ENCODE measurements at regions not wholly inside any gene's neighbourhood (a gene's known extent, or its start where the extent isn't known, plus 50 kb on each side); places are given as distances from the start of the nearest gene placed in this dataset.
"Not testable (repeated sequence)": the region's sequence is repeated elsewhere in the genome, so short reads cannot be mapped to it uniquely, and the experiment has no call there.

DNA sequence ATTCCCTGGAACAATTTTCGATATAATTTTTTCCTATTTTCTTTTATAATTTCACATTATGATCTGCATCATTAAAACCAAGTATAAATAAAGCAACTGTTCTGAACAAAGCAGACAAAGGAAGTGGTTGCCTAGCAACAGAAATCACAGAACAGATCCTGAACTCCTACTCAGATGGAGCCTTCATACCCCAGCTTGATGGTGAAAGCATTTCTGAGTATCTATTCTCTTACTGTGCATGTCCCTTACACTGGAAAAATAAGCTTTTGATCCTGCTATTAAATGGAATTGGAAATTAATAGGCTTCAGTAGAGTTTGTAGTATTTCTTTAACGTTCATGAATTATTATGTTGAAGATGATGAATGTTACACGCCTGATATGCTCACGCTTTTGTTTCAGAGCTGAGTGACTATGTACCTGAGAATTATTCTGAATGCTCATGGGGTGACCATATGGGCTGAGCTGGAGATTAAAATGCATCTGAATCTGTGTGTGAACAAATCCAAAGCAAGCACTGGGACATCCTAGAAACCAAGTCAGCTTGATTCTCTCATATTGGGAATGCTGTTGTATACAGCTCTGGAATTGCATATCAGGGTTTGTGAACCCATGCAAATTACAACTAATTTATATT, 254.0 kb downstream of the KCNJ3 start:
- H3K4me3 ChIP-seq (replicated peaks in 1 of 2; ENCODE audit: low read depth in 2 of 2, low read length in 2 of 2), result no peak overlapping the region
- TF ChIP-seq, protein P1, sequence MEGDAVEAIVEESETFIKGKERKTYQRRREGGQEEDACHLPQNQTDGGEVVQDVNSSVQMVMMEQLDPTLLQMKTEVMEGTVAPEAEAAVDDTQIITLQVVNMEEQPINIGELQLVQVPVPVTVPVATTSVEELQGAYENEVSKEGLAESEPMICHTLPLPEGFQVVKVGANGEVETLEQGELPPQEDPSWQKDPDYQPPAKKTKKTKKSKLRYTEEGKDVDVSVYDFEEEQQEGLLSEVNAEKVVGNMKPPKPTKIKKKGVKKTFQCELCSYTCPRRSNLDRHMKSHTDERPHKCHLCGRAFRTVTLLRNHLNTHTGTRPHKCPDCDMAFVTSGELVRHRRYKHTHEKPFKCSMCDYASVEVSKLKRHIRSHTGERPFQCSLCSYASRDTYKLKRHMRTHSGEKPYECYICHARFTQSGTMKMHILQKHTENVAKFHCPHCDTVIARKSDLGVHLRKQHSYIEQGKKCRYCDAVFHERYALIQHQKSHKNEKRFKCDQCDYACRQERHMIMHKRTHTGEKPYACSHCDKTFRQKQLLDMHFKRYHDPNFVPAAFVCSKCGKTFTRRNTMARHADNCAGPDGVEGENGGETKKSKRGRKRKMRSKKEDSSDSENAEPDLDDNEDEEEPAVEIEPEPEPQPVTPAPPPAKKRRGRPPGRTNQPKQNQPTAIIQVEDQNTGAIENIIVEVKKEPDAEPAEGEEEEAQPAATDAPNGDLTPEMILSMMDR (IDR thresholded peaks at IDR 0.05; ENCODE audit: low read depth, low read length), result no peak
- DNase-seq (ENCODE audit: low read depth in 2 of 2), result no peak

DNA sequence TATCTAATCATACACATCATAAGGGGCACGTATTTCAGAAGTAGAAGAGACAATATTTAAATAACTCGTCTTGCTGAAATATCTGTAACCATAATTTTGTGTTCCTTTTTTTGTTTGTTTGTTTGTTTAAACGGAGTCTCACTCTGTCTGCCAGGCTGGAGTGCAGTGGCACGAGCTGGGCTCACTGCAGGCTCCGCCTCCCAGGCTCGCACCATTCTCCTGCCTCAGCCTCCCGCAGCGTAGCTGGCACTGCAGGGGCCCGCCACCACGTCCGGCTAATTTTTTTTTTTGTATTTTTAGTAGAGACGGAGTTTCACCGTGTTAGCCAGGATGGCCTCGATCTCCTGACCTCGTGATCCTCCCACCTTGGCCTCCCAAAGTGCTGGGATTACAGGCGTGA, 248.9 kb downstream of the KCNJ3 start:
- DNase-seq (ENCODE audit: low read depth in 2 of 2), result not testable (repeated sequence)

DNA sequence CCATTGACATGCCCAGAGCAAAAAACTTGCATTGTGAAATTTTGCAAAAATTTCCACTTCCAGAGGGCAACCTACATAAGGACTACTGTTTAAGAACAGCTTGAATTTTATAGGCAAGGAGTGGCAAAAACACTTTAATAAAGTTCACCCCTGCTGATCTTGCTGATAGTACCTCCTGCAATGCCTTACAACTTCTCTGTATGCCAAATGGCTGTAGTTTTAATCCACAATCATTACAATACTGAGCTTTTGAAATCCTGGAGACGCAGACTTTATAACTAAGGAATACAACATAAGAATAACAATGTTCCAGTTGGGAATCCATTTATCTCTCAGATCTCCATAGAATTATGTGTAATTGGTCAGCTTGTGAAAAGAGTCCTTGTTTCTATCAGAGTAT, 247.5 kb downstream of the KCNJ3 start:
- no peak overlapping the region for H3K4me3 ChIP-seq (replicated peaks in 1 of 2; ENCODE audit: low read depth in 2 of 2, low read length in 2 of 2)
- TF ChIP-seq, protein P1 (IDR thresholded peaks at IDR 0.05; ENCODE audit: low read depth, low read length), result no peak
- no peak for DNase-seq (ENCODE audit: low read depth in 2 of 2)

More for the DNA sequence above, 248.9 kb downstream of the KCNJ3 start:
- H3K4me3 ChIP-seq (replicated peaks in 1 of 2; ENCODE audit: low read depth in 2 of 2, low read length in 2 of 2), result not testable (repeated sequence)

DNA sequence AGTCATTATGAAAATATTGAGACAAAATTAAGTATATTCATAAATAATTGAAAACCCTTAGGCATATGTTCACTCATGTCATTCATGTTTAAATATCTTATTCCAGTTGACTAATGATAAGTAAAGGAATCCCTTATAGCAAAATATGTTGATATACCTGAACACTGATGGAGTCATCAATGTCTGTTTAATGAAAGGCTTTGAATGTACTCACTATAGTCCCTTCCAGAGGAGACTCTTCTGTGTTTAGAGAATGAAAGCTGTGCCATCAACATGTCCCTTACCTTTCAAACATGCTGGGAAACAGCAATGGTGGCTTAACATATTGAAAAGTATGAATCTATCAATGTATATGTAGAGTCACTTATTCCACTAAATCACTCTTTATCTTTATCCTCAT, 242.9 kb downstream of the KCNJ3 start:
- TF ChIP-seq, protein P1 (IDR thresholded peaks at IDR 0.05; ENCODE audit: low read depth, low read length), result no peak
- DNase-seq (ENCODE audit: low read depth in 2 of 2), result no peak

DNA sequence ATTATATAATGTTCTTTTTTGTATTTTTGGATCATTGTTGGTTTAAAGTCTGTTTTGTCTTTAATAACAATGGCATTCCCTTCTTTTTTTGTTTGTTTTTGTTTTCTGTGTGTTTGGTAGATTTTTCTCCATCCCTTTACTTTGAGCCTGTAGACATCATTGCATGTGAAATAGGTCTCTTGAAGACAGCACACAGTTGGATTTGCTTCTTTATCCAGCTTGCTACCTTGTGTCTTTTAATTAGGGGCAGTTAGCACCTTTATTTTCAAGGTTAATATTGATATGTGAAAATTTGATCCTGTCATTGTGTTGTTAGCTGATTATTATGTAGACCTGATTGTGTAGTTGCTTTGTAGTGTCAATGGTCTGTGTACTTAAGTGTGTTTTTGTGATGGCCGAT, 235.7 kb downstream of the KCNJ3 start:
- no peak for DNase-seq (ENCODE audit: low read depth in 2 of 2)
- TF ChIP-seq, protein P1 (IDR thresholded peaks at IDR 0.05; ENCODE audit: low read depth, low read length), result no peak

More for the DNA sequence above, 242.9 kb downstream of the KCNJ3 start:
- H3K4me3 ChIP-seq (replicated peaks in 1 of 2; ENCODE audit: low read depth in 2 of 2, low read length in 2 of 2), result no peak overlapping the region

DNA sequence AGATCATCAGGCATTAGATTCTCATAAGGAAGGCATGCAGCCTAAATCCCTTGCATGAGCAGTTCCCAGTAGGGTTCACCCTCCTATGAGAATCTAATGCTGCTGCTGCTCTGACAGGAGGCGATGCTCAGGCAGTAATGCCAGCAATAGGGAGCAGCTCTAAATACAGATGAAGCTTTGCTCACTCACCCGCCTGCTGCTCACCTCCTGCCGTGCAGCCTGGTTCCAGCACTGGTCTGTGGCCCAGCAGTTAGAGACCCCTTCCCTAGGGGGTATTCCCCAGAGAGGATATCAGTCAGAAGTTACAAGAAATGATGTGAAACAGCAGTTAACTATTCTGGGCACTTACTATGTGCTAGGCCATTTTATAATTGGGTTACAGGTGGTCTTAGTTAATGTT, 226.0 kb downstream of the KCNJ3 start:
- DNase-seq (ENCODE audit: low read depth in 2 of 2), result no peak
- no peak overlapping the region for H3K4me3 ChIP-seq (replicated peaks in 1 of 2; ENCODE audit: low read depth in 2 of 2, low read length in 2 of 2)
- TF ChIP-seq, protein P1 (IDR thresholded peaks at IDR 0.05; ENCODE audit: low read depth, low read length), result no peak

More for the DNA sequence above, 235.7 kb downstream of the KCNJ3 start:
- H3K4me3 ChIP-seq (replicated peaks in 1 of 2; ENCODE audit: low read depth in 2 of 2, low read length in 2 of 2), result no peak overlapping the region

DNA sequence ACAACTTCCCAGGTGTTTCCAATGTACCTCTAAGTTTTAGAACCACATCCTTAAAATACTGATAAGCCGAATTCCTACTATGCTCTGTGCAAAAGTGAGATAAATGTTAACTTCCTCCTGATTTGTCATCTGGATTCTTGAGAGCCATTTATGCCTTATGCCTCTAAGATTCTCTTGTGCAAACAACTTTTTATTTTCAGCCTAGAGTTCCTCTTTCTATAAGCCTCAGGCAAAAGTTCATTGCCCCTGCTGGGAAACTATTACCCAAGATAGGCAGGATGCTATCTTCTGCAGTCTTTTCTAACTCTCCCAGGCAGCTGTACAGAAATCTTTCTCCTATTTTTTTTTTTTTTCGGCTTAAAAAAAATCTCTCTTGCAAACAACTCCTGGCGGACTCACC, 216.1 kb downstream of the KCNJ3 start:
- TF ChIP-seq, protein P1 (IDR thresholded peaks at IDR 0.05; ENCODE audit: low read depth, low read length), result no peak
- H3K4me3 ChIP-seq (replicated peaks in 1 of 2; ENCODE audit: low read depth in 2 of 2, low read length in 2 of 2), result no peak overlapping the region
- no peak for DNase-seq (ENCODE audit: low read depth in 2 of 2)
